Testis (tissue), 2 donors: ENCODE measurements at regions not wholly inside any gene's neighbourhood (a gene's known extent, or its start where the extent isn't known, plus 50 kb on each side); places are given as distances from the start of the nearest gene placed in this dataset.

Experiments
- DNase-seq: peaks from one replicate; pipeline ENCODE4 v3.0.0-alpha.2; 2019
- H3K27ac ChIP-seq, 2 donors: fragments of 200-600 bp; sonication (generic); one replicate each; pipeline ENCODE4 v1.5.1; 2019
- H3K27me3 ChIP-seq: fragments of 200-600 bp; sonication (generic); one replicate; pipeline ENCODE4 v1.5.1; 2019
- H3K36me3 ChIP-seq: fragments of 200-600 bp; sonication (generic); one replicate; pipeline ENCODE4 v1.5.1; 2017; ENCODE audit warnings: low read depth; ENCODE audit errors: missing control alignments
- H3K4me1 ChIP-seq: fragments of 200-600 bp; sonication (generic); one replicate; pipeline ENCODE4 v1.5.1; 2019
- H3K4me3 ChIP-seq, 2 donors: fragments of 200-600 bp; sonication (generic); one replicate each; pipeline ENCODE4 v1.5.1; 2017 to 2019
- H3K9me3 ChIP-seq: fragments of 200-600 bp; sonication (generic); one replicate; pipeline ENCODE4 v1.5.1; 2017
- POLR2A ChIP-seq: fragments of 450-650 bp; IDR thresholded peaks from one replicate; pipeline ENCODE4 v1.6.1; 2017; ENCODE audit warnings: antibody characterized with exemption, mild to moderate bottlenecking, moderate library complexity
- WGBS, 2 donors: methylation state at CpG; one replicate each; pipeline ENCODE4 v1.1.5; 2018; 5-methylcytosine and 5-hydroxymethylcytosine counted together
- intact Hi-C: fragments of 100-400 bp; cut with DNase I; formaldehyde crosslinking; loops from one replicate; pipeline ENCODE4 v1.15.1; 2023; ENCODE audit warnings: low total_unique reads
- TF ChIP-seq, protein P1 (sequence below), 3 experiments: fragments of 450-650 bp in 2 of 3; fragments of 200-600 bp in 1 of 3; sonication (generic) in 1 of 3; IDR thresholded peaks; one replicate each; pipeline ENCODE4 v1.5.1; 2016 to 2019; ENCODE audit warnings: antibody characterized with exemption in 3 of 3, mild to moderate bottlenecking in 2 of 3, moderate library complexity in 1 of 3

DNA sequence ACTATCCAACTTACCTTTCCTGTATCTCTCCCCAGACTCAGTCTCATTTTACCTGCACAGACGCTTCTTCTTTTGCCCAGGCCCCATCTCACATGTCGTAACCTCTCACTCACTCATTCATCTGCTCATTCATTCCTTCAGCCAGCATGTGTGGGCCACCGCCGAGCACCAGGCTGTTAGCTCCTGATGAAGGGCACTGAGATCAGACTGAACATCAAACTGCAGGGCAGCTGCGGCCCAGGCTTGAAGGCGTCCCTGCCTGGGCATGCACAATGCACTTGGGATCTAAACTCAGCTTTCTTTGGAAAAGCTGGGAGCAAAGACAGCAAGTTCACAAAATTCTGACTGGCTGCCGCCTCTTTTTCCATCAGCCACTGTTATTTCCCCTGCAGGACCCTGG is 1456.3 kb downstream of the BRD1 start:
- H3K9me3 ChIP-seq, result no peaks in the 10 kb centered on the region
- H3K4me1 ChIP-seq, result peaks cover 9% of the 10 kb centered on the region
- H3K4me3 ChIP-seq, result no peak overlapping the region
- TF ChIP-seq, protein P1, sequence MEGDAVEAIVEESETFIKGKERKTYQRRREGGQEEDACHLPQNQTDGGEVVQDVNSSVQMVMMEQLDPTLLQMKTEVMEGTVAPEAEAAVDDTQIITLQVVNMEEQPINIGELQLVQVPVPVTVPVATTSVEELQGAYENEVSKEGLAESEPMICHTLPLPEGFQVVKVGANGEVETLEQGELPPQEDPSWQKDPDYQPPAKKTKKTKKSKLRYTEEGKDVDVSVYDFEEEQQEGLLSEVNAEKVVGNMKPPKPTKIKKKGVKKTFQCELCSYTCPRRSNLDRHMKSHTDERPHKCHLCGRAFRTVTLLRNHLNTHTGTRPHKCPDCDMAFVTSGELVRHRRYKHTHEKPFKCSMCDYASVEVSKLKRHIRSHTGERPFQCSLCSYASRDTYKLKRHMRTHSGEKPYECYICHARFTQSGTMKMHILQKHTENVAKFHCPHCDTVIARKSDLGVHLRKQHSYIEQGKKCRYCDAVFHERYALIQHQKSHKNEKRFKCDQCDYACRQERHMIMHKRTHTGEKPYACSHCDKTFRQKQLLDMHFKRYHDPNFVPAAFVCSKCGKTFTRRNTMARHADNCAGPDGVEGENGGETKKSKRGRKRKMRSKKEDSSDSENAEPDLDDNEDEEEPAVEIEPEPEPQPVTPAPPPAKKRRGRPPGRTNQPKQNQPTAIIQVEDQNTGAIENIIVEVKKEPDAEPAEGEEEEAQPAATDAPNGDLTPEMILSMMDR (IDR thresholded peaks at IDR 0.05), result no peak
- no peak for TF ChIP-seq POLR2A
- no peaks in the 10 kb centered on the region for H3K27me3 ChIP-seq
- intact Hi-C loops, result no loop called here
- no peak for DNase-seq
- WGBS, 2 donors, result 80 to 92% methylated on average over 7 of the region's 7 CpGs
- no peaks in the 10 kb centered on the region for H3K36me3 ChIP-seq
- H3K27ac ChIP-seq, result no peak overlapping the region

DNA sequence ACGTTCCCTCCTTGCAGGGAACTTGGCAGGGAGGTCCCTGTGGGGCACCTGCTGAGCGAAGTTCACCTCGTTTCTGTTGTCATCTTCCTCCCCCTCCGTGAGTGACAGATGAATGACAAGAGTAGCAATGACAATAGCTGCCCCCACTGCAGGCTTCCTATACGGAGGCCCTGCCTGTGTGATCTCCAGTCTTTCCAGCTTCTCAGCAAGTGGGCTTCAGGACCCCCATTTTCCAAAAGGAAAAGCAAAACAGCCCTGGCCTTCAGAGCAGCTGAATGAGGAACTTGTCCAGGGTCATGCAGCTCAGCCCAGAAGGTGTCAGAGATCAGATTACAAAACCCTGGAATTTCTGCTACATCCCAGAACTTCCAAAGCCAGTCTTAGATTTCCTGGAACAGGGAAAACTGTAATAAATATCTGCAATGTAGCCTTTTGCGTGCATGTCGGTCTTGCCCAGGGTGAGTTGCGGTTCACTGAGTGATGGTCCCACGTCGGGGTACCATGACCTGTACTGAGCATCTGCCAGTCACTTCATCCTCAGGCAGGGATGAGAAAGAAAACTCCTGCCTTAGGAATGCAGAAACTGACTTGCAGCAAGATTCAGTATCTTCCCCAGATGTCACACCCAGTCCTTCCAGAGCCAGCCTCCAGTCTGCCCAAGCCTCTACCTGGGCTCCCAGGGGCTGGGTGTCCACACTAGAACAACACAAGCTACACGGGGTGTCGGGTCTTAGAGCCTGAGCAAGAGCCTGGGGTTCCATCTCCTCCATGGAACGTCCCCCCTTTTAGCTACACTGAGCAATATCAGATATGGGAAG is 1457.0 kb downstream of the BRD1 start:
- TF ChIP-seq POLR2A, result no peak
- TF ChIP-seq, protein P1 (IDR thresholded peaks at IDR 0.05), result no peak
- WGBS, 2 donors, result 57 to 62% methylated on average over 13 of the region's 13 CpGs
- intact Hi-C loops, result no loop called here
- no peak overlapping the region for H3K4me3 ChIP-seq
- no peaks in the 10 kb centered on the region for H3K9me3 ChIP-seq
- no peaks in the 10 kb centered on the region for H3K36me3 ChIP-seq
- H3K27me3 ChIP-seq, result no peaks in the 10 kb centered on the region
- peaks cover 9% of the 10 kb centered on the region for H3K4me1 ChIP-seq
- H3K27ac ChIP-seq, result no peak overlapping the region
- DNase-seq, result no peak

DNA sequence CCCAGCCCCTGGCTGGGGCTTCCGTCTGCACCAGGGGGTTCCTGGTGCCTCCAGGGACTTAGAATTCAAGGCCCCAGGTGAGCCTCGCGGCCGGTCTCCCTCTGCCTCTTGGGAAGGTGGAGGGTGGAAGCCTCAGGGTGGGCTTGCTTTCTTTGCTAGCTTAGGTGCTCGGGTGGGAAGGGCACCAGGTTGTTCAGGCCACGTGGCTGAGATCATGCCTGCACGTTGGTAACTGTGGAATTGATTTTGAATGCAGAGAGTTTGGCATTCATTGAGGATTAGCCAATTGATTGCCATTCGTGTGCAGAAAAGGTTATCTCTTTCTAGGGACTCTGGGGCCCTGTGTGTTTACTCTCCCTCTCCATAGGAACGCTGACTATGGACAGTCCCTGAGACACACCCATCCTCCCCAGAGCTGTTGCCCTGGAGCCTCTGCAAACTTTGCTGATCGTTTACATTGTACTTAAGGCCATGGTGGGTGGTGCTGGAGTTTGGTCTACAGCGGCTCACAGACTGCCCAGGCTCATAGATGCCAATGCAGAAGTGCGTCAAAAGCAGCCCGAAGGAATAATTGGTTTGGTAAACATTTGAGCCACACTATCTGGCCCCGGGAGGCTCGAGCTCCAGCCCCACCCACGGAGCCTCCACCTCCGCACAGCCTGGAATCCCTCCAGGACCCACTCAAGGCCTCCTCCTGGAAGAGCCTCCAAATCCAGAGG is 1457.7 kb downstream of the BRD1 start:
- TF ChIP-seq, protein P1 (IDR thresholded peaks at IDR 0.05), result no peak
- TF ChIP-seq POLR2A, result no peak
- H3K36me3 ChIP-seq, result no peaks in the 10 kb centered on the region
- peaks cover 9% of the 10 kb centered on the region for H3K4me1 ChIP-seq
- DNase-seq, result no peak
- intact Hi-C loops, result no loop called here
- H3K27ac ChIP-seq, result no peak overlapping the region
- 51 to 54% methylated on average over 17 of the region's 17 CpGs for WGBS, 2 donors
- no peak overlapping the region for H3K4me3 ChIP-seq
- no peaks in the 10 kb centered on the region for H3K9me3 ChIP-seq
- no peaks in the 10 kb centered on the region for H3K27me3 ChIP-seq

DNA sequence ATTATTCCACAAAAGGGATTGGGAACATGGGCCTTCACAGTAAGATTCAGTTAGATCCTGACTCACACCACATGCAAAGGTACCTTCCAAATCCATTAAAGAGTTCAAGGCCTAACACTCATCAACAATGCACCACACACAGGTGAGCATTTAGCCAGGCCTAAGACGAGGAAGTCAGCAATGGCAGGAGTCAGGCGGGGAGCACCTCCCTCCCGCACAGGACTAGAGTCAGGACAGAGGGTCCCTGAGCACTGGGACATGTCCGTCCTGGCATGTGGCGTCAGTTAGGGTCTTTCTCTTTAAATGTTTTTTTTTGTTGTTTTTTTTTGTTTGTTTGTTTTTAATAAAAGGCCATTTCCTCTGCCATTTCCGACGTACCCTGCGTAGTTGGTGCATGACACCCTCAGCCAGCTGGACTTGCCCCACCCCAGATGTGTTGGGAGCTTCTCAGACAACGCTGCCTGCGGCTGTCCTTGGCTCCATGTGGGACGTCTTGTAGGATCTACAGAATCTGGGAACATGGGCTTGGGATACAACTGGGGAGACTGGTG is 1458.6 kb downstream of the BRD1 start:
- intact Hi-C loops, result no loop called here
- Histone ChIP-seq H3K9me3 (no peaks in the 10 kb centered on the region), H3K4me1 (peaks cover 9% of the 10 kb centered on the region), H3K27ac (no peak overlapping the region), H3K4me3 (no peak overlapping the region), H3K27me3 (no peaks in the 10 kb centered on the region), H3K36me3 (no peaks in the 10 kb centered on the region)
- 84 to 94% methylated on average over 11 of the region's 11 CpGs for WGBS, 2 donors
- TF ChIP-seq, protein P1 (IDR thresholded peaks at IDR 0.05), result no peak
- no peak for TF ChIP-seq POLR2A
- DNase-seq, result no peak
